ENCODE measurements at regions not wholly inside any gene's neighbourhood (a gene's known extent, or its start where the extent isn't known, plus 50 kb on each side); places are given as distances from the start of the nearest gene placed in this dataset.

GRCh38 chr9:536597-537511 lies 304.6 kb upstream of the DMRT1 start:
- Mint-ChIP-seq H3K27ac (ENCODE audit: unreplicated experiment) (no peak overlapping the region), H3K4me1 (ENCODE audit: low read depth) (no peaks in the 10 kb centered on the region), H3K27me3 (ENCODE audit: low read depth) (peaks cover 17% of the 10 kb centered on the region), H3K9me3 (ENCODE audit: low read depth) (peaks cover 8% of the 10 kb centered on the region), H3K36me3 (ENCODE audit: low read depth) (no peaks in the 10 kb centered on the region), H3K4me3 (ENCODE audit: unreplicated experiment) (no peak overlapping the region)
- TF ChIP-seq CTCF (IDR thresholded peaks at IDR 0.05): no peak
- DNase-seq (ENCODE audit: low spot score): no peak

DNA sequence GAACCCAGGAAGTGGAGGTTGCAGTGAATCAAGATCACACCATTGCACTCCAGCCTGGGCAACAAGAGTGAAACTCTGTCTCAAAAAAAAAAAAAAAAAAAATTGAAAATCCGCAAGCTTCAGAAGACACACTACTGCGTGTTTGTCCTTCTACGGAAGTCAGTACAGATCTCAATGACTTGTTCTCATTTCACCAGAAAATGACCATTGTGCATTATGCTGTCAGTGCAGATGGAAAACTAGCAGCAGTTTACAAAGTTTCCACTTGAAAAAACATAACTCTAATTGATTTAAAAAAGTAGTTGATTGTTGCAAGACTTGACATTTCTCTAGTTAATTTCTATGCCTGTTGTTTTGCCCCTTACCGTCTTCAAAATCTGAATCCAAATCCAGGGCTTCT lies 298.0 kb upstream of the DMRT1 start:
- H3K9me3 Mint-ChIP-seq (ENCODE audit: low read depth): peaks cover 8% of the 10 kb centered on the region

DNA sequence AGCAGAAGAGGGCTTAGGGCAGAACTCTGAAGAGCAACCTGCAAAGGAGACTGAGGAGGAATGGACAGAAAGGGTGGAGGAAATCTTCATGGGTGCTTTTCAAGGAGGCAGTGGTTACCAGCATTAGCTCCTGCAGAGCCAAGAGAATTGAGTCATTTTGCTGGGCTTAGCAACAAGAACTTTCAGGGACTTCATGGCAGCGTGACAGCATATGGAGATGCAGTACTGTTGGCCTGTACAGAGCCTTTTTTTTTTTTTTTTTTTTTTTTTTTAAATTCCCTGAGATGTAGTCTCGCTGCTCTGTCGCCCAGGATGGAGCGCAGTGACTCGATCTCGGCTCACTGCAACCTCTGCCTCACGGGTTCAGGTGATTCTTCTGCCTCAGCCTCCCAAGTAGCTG lies 296.0 kb upstream of the DMRT1 start:
- no peak overlapping the region for H3K4me3 Mint-ChIP-seq (ENCODE audit: unreplicated experiment)
- no peak overlapping the region for H3K27ac Mint-ChIP-seq (ENCODE audit: unreplicated experiment)
- DNase-seq (ENCODE audit: low spot score): no peak
- H3K4me1 Mint-ChIP-seq (ENCODE audit: low read depth): peaks cover 6% of the 10 kb centered on the region
- TF ChIP-seq CTCF (IDR thresholded peaks at IDR 0.05): no peak
- H3K9me3 Mint-ChIP-seq (ENCODE audit: low read depth): peaks cover 5% of the 10 kb centered on the region
- H3K27me3 Mint-ChIP-seq (ENCODE audit: low read depth): peaks cover 33% of the 10 kb centered on the region
- no peaks in the 10 kb centered on the region for H3K36me3 Mint-ChIP-seq (ENCODE audit: low read depth)

More for the DNA sequence above, 298.0 kb upstream of the DMRT1 start:
- Mint-ChIP-seq H3K4me1 (ENCODE audit: low read depth) (peaks cover 6% of the 10 kb centered on the region), H3K36me3 (ENCODE audit: low read depth) (no peaks in the 10 kb centered on the region), H3K4me3 (ENCODE audit: unreplicated experiment) (no peak overlapping the region), H3K27me3 (ENCODE audit: low read depth) (peaks cover 30% of the 10 kb centered on the region), H3K27ac (ENCODE audit: unreplicated experiment) (no peak overlapping the region)
- no peak for DNase-seq (ENCODE audit: low spot score)
- TF ChIP-seq CTCF (IDR thresholded peaks at IDR 0.05): no peak

- Mint-ChIP-seq H3K36me3 (ENCODE audit: low read depth) (no peaks in the 10 kb centered on the region), H3K27ac (ENCODE audit: unreplicated experiment) (no peak overlapping the region)
Measured at GRCh38 chr9:546235-546634, 295.3 kb upstream of the DMRT1 start.

DNA sequence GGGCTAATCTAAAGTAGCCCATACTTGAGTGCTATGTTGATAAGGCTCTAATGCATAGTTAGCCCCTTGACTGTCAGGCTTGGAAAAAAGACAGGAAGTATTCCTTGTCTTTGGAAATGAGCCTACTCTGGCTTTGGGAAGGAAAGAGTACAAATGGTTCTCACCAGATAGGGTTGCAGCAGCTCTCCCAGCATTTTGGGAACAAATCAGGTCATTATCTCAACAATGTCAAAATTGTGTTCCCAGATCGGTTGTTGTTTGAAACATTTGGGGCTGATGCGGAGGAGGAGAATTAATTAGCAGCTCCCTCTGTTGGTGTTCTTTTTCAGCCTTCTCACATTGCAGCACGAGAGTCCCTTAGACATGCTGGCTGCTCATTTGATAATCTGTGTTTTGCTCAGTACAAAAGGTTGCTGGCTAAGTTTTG lies 294.7 kb upstream of the DMRT1 start:
- Mint-ChIP-seq H3K27ac (ENCODE audit: unreplicated experiment) (no peak overlapping the region), H3K36me3 (ENCODE audit: low read depth) (no peaks in the 10 kb centered on the region), H3K4me1 (ENCODE audit: low read depth) (peaks cover 6% of the 10 kb centered on the region), H3K27me3 (ENCODE audit: low read depth) (peaks cover 35% of the 10 kb centered on the region), H3K4me3 (ENCODE audit: unreplicated experiment) (no peak overlapping the region), H3K9me3 (ENCODE audit: low read depth) (no peaks in the 10 kb centered on the region)
- DNase-seq (ENCODE audit: low spot score): no peak
- TF ChIP-seq CTCF (IDR thresholded peaks at IDR 0.05): peak; percentile 48

More at GRCh38 chr9:546235-546634, 295.3 kb upstream of the DMRT1 start:
- DNase-seq (ENCODE audit: low spot score): no peak
- peaks cover 6% of the 10 kb centered on the region for H3K4me1 Mint-ChIP-seq (ENCODE audit: low read depth)
- no peak overlapping the region for H3K4me3 Mint-ChIP-seq (ENCODE audit: unreplicated experiment)
- TF ChIP-seq CTCF (IDR thresholded peaks at IDR 0.05): no peak
- peaks cover 35% of the 10 kb centered on the region for H3K27me3 Mint-ChIP-seq (ENCODE audit: low read depth)
- no peaks in the 10 kb centered on the region for H3K9me3 Mint-ChIP-seq (ENCODE audit: low read depth)
